ENCODE measurements at regions not wholly inside any gene's neighbourhood (a gene's known extent, or its start where the extent isn't known, plus 50 kb on each side); places are given as distances from the start of the nearest gene placed in this dataset.

DNA sequence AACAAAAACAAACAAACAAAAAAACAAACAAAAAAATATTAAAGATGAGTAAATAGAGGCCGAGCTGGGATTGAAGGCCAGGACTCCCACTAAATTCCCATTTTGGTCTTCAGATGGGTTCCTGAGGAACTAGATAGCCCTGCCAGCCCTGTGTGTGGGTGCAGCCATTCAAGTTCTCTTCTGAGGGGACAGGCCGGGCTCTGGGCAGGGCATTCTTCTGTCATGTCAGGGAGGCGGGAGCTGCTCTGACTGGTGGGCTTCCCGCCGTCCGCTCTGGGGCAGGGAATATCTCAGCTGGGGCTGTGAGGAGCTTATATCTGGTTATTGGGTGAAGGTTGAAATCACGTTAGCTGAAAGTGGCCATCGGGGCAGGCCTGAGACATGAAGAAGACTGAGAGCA is 127.3 kb upstream of the CXCR4 start:
- no peak for FAIRE-seq

DNA sequence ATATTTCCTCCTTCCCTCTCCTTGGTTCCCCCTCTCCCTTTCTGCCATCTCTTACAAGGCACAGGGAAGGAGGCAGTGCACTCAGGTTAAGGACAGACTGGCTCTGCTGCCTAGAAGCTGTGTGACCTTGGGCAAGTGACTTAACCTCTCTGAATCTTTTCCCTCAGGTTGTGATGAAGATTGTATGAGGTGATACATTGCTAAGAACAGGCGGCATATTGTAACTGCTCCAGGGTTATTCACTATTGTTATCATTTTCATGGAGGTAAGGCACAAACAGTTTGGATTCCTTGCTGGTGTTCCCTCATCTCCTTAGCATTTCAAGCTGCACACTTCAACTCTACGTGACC is 126.6 kb upstream of the CXCR4 start:
- H3K4me3 ChIP-seq (ENCODE audit: control insufficient read depth in 2 of 3, extremely low read depth in 1 of 3, insufficient read depth in 2 of 3, low read depth in 1 of 3, low read length in 3 of 3), result no peak overlapping the region
- H3K36me3 ChIP-seq (ENCODE audit: control insufficient read depth in 2 of 2, extremely low read depth in 1 of 2, insufficient read depth in 2 of 2, low read length in 2 of 2), result no peaks in the 10 kb centered on the region
- H3K9me3 ChIP-seq (ENCODE audit: control insufficient read depth, low read depth, low read length), result no peaks in the 10 kb centered on the region
- no peak for TF ChIP-seq EZH2 (IDR thresholded peaks at IDR 0.05; ENCODE audit: low read length)
- TF ChIP-seq, protein P1, sequence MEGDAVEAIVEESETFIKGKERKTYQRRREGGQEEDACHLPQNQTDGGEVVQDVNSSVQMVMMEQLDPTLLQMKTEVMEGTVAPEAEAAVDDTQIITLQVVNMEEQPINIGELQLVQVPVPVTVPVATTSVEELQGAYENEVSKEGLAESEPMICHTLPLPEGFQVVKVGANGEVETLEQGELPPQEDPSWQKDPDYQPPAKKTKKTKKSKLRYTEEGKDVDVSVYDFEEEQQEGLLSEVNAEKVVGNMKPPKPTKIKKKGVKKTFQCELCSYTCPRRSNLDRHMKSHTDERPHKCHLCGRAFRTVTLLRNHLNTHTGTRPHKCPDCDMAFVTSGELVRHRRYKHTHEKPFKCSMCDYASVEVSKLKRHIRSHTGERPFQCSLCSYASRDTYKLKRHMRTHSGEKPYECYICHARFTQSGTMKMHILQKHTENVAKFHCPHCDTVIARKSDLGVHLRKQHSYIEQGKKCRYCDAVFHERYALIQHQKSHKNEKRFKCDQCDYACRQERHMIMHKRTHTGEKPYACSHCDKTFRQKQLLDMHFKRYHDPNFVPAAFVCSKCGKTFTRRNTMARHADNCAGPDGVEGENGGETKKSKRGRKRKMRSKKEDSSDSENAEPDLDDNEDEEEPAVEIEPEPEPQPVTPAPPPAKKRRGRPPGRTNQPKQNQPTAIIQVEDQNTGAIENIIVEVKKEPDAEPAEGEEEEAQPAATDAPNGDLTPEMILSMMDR (optimal IDR thresholded peaks at IDR 0.05 in 1 of 3, IDR thresholded peaks at IDR 0.05 in 1 of 3, conservative IDR thresholded peaks at IDR 0.05 in 1 of 3; ENCODE audit: extremely low read depth in 1 of 3, insufficient read depth in 2 of 3, low read length in 3 of 3), result no peak
- dilution Hi-C loops (cut with MboI; ENCODE audit: extremely low pct_ligation_motif_present, low sequenced_read_pairs), result no loop called here
- H3K9me1 ChIP-seq (ENCODE audit: control insufficient read depth, extremely low read depth, insufficient read depth, low read length), result no peaks in the 10 kb centered on the region
- FAIRE-seq, result no peak
- H3K79me2 ChIP-seq (ENCODE audit: control insufficient read depth, insufficient read depth, low read length), result no peaks in the 10 kb centered on the region
- H3K9ac ChIP-seq (ENCODE audit: control insufficient read depth, extremely low read depth, insufficient read depth, low read length), result no peak overlapping the region
- H3K27me3 ChIP-seq (ENCODE audit: control insufficient read depth, extremely low read depth, insufficient read depth, low read length), result no peaks in the 10 kb centered on the region
- no peak overlapping the region for H3K27ac ChIP-seq (ENCODE audit: control insufficient read depth, insufficient read depth, low read length)
- DNase-seq (ENCODE audit: low read depth, low spot score), result no peak
- peaks cover 2% of the 10 kb centered on the region for H3K4me1 ChIP-seq (ENCODE audit: control insufficient read depth, extremely low read depth, insufficient read depth, low read length)
- no peak overlapping the region for H2AFZ ChIP-seq (ENCODE audit: control insufficient read depth, low read length)
- no peaks in the 10 kb centered on the region for H4K20me1 ChIP-seq (ENCODE audit: control insufficient read depth, extremely low read depth, insufficient read depth, low read length)
- no peak overlapping the region for H3K4me2 ChIP-seq (ENCODE audit: control insufficient read depth, extremely low read depth, insufficient read depth, low read depth, low read length)

More for the DNA sequence above, 127.3 kb upstream of the CXCR4 start:
- no peaks in the 10 kb centered on the region for H4K20me1 ChIP-seq (ENCODE audit: control insufficient read depth, extremely low read depth, insufficient read depth, low read length)
- no peaks in the 10 kb centered on the region for H3K9me1 ChIP-seq (ENCODE audit: control insufficient read depth, extremely low read depth, insufficient read depth, low read length)
- H3K27me3 ChIP-seq (ENCODE audit: control insufficient read depth, extremely low read depth, insufficient read depth, low read length), result no peaks in the 10 kb centered on the region
- no peaks in the 10 kb centered on the region for H3K79me2 ChIP-seq (ENCODE audit: control insufficient read depth, insufficient read depth, low read length)
- DNase-seq (ENCODE audit: low read depth, low spot score), result no peak
- H3K36me3 ChIP-seq (ENCODE audit: control insufficient read depth in 2 of 2, extremely low read depth in 1 of 2, insufficient read depth in 2 of 2, low read length in 2 of 2), result no peaks in the 10 kb centered on the region
- TF ChIP-seq, protein P1 (optimal IDR thresholded peaks at IDR 0.05 in 1 of 3, IDR thresholded peaks at IDR 0.05 in 1 of 3, conservative IDR thresholded peaks at IDR 0.05 in 1 of 3; ENCODE audit: extremely low read depth in 1 of 3, insufficient read depth in 2 of 3, low read length in 3 of 3), result no peak
- TF ChIP-seq EZH2 (IDR thresholded peaks at IDR 0.05; ENCODE audit: low read length), result no peak
- H3K9me3 ChIP-seq (ENCODE audit: control insufficient read depth, low read depth, low read length), result no peaks in the 10 kb centered on the region
- no peak overlapping the region for H3K27ac ChIP-seq (ENCODE audit: control insufficient read depth, insufficient read depth, low read length)
- no peak overlapping the region for H2AFZ ChIP-seq (ENCODE audit: control insufficient read depth, low read length)
- no peak overlapping the region for H3K4me3 ChIP-seq (ENCODE audit: control insufficient read depth in 2 of 3, extremely low read depth in 1 of 3, insufficient read depth in 2 of 3, low read depth in 1 of 3, low read length in 3 of 3)
- peaks cover 2% of the 10 kb centered on the region for H3K4me1 ChIP-seq (ENCODE audit: control insufficient read depth, extremely low read depth, insufficient read depth, low read length)
- H3K9ac ChIP-seq (ENCODE audit: control insufficient read depth, extremely low read depth, insufficient read depth, low read length), result no peak overlapping the region
- dilution Hi-C loops (cut with MboI; ENCODE audit: extremely low pct_ligation_motif_present, low sequenced_read_pairs), result no loop called here
- no peak overlapping the region for H3K4me2 ChIP-seq (ENCODE audit: control insufficient read depth, extremely low read depth, insufficient read depth, low read depth, low read length)

Measured in keratinocyte (primary cell).